ENCODE measurements at regions not wholly inside any gene's neighbourhood (a gene's known extent, or its start where the extent isn't known, plus 50 kb on each side); places are given as distances from the start of the nearest gene placed in this dataset.

DNA sequence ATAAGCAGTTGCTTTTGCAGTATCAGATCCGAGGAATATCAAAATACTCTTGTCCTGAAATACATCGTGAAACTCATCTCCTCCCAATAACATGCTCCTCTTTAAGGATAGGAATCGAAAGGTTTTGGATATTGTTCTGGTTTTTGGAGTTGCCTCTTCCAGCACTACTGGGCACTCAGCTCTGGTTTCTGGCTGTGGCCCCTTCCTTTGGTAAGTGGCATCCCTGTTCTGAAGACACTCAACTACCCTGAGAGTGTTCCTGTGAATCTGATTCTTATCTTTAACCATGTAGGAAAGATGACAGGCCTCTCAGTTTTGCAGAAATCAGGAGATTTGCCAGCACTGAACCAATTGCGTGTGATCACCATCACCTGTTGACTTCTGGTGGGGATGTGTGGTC lies 327.5 kb upstream of the TBL1XR1 start:
- no peak for TF ChIP-seq MYBL2 (CRISPR knock-in tag; IDR thresholded peaks at IDR 0.05)
- no peak for TF ChIP-seq SMAD3 (CRISPR knock-in tag; IDR thresholded peaks at IDR 0.05; ENCODE audit: borderline replicate concordance)
- TF ChIP-seq, protein P1, sequence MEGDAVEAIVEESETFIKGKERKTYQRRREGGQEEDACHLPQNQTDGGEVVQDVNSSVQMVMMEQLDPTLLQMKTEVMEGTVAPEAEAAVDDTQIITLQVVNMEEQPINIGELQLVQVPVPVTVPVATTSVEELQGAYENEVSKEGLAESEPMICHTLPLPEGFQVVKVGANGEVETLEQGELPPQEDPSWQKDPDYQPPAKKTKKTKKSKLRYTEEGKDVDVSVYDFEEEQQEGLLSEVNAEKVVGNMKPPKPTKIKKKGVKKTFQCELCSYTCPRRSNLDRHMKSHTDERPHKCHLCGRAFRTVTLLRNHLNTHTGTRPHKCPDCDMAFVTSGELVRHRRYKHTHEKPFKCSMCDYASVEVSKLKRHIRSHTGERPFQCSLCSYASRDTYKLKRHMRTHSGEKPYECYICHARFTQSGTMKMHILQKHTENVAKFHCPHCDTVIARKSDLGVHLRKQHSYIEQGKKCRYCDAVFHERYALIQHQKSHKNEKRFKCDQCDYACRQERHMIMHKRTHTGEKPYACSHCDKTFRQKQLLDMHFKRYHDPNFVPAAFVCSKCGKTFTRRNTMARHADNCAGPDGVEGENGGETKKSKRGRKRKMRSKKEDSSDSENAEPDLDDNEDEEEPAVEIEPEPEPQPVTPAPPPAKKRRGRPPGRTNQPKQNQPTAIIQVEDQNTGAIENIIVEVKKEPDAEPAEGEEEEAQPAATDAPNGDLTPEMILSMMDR (IDR thresholded peaks at IDR 0.05), result no peak
